H9 (cell line): ENCODE measurements at regions not wholly inside any gene's neighbourhood (a gene's known extent, or its start where the extent isn't known, plus 50 kb on each side); places are given as distances from the start of the nearest gene placed in this dataset.

Experiments used
- DNase-seq: peaks from one replicate; pipeline ENCODE4 v3.0.0-alpha.2; 2017
- H2AFZ ChIP-seq: one replicate; pipeline ENCODE4 v1.6.1; 2013; ENCODE audit warnings: mild to moderate bottlenecking, low read length, control low read depth, moderate library complexity
- H2AK5ac ChIP-seq: 2 replicates; pipeline ENCODE4 v1.6.1; 2013; ENCODE audit warnings: low read length, control low read depth, mixed read lengths; ENCODE audit not compliant: insufficient read length
- H2BK120ac ChIP-seq: one replicate; pipeline ENCODE4 v1.6.1; 2013; ENCODE audit warnings: low read depth, mild to moderate bottlenecking, low read length, control low read depth, inconsistent platforms; ENCODE audit not compliant: poor library complexity, severe bottlenecking
- H2BK12ac ChIP-seq: 2 replicates; pipeline ENCODE4 v1.6.1; 2013; ENCODE audit warnings: low read length, control low read depth, mixed read lengths, low read depth; ENCODE audit not compliant: insufficient read length
- H2BK15ac ChIP-seq: 2 replicates; pipeline ENCODE4 v1.6.1; 2013; ENCODE audit warnings: low read depth, low read length, control low read depth
- H2BK20ac ChIP-seq: one replicate; pipeline ENCODE4 v1.6.1; 2013; ENCODE audit warnings: low read depth, mild to moderate bottlenecking, low read length, control low read depth, inconsistent platforms; ENCODE audit not compliant: poor library complexity, severe bottlenecking
- H2BK5ac ChIP-seq: 2 replicates; pipeline ENCODE4 v1.6.1; 2013; ENCODE audit warnings: low read length, control low read depth, mixed read lengths; ENCODE audit not compliant: insufficient read length
- H3K14ac ChIP-seq: 2 replicates; pipeline ENCODE4 v1.6.1; 2013; ENCODE audit warnings: low read length, control low read depth; ENCODE audit not compliant: insufficient read depth
- H3K18ac ChIP-seq: 2 replicates; pipeline ENCODE4 v1.6.1; 2013; ENCODE audit warnings: low read depth, mild to moderate bottlenecking, mixed read lengths, low read length, control low read depth; ENCODE audit not compliant: insufficient read length
- H3K23ac ChIP-seq: 2 replicates; pipeline ENCODE4 v1.6.1; 2013; ENCODE audit warnings: low read length, control low read depth, mixed read lengths, low read depth; ENCODE audit not compliant: insufficient read length
- H3K23me2 ChIP-seq: 2 replicates; pipeline ENCODE4 v1.6.1; 2013; ENCODE audit warnings: low read depth, mild to moderate bottlenecking, mixed read lengths, low read length, control low read depth; ENCODE audit not compliant: insufficient read length, poor library complexity, severe bottlenecking
- H3K27ac ChIP-seq: 2 replicates; pipeline ENCODE4 v1.5.1; 2013; ENCODE audit warnings: low read length, control low read depth, mixed read lengths, low read depth; ENCODE audit not compliant: insufficient read length
- H3K27me3 ChIP-seq: 2 replicates; pipeline ENCODE4 v1.6.1; 2013; ENCODE audit warnings: low read length, control low read depth, inconsistent platforms; ENCODE audit not compliant: insufficient read depth
- H3K4ac ChIP-seq: 2 replicates; pipeline ENCODE4 v1.6.1; 2013; ENCODE audit warnings: low read depth, mild to moderate bottlenecking, control low read depth, inconsistent platforms, low read length, moderate library complexity
- H3K4me1 ChIP-seq: 2 replicates; pipeline ENCODE4 v1.6.1; 2013; ENCODE audit warnings: low read length, control low read depth, inconsistent platforms; ENCODE audit not compliant: insufficient read depth
- H3K4me2 ChIP-seq: 2 replicates; pipeline ENCODE4 v1.6.1; 2013; ENCODE audit warnings: low read length, control low read depth, mixed read lengths; ENCODE audit not compliant: insufficient read length, insufficient read depth
- H3K56ac ChIP-seq: 2 replicates; pipeline ENCODE4 v1.6.1; 2013; ENCODE audit warnings: low read depth, mild to moderate bottlenecking, mixed read lengths, low read length, control low read depth; ENCODE audit not compliant: insufficient read length
- H3K79me1 ChIP-seq: 2 replicates; pipeline ENCODE4 v1.6.1; 2013; ENCODE audit warnings: low read depth, mild to moderate bottlenecking, moderate library complexity, low read length, control low read depth, inconsistent platforms; ENCODE audit not compliant: insufficient read depth, poor library complexity, severe bottlenecking
- H3K79me2 ChIP-seq: 2 replicates; pipeline ENCODE4 v1.6.1; 2013; ENCODE audit warnings: low read length, control low read depth, inconsistent platforms; ENCODE audit not compliant: insufficient read depth
- H3K9ac ChIP-seq: 2 replicates; pipeline ENCODE4 v1.6.1; 2013; ENCODE audit warnings: low read length, control low read depth, mixed read lengths; ENCODE audit not compliant: insufficient read length; ENCODE audit errors: extremely low read depth
- H3K9me3 ChIP-seq: one replicate; pipeline ENCODE4 v1.6.1; 2013; ENCODE audit warnings: low read depth, low read length, inconsistent platforms; ENCODE audit not compliant: control insufficient read depth
- H3T11ph ChIP-seq: one replicate; pipeline ENCODE4 v1.6.1; 2013; ENCODE audit warnings: mild to moderate bottlenecking, low read length, control low read depth, inconsistent platforms
- H4K20me1 ChIP-seq: one replicate; pipeline ENCODE4 v1.6.1; 2013; ENCODE audit not compliant: control insufficient read depth, insufficient read length, insufficient read depth
- H4K5ac ChIP-seq: 2 replicates; pipeline ENCODE4 v1.6.1; 2013; ENCODE audit warnings: low read depth, mild to moderate bottlenecking, mixed read lengths, low read length, control low read depth; ENCODE audit not compliant: insufficient read length
- H4K8ac ChIP-seq: replicated peaks from 2 replicates; pipeline ENCODE4 v1.6.1; 2013; ENCODE audit warnings: low read length, control low read depth, mixed read lengths, low read depth; ENCODE audit not compliant: insufficient read length
- H4K91ac ChIP-seq: 2 replicates; pipeline ENCODE4 v1.6.1; 2013; ENCODE audit warnings: low read depth, mild to moderate bottlenecking, moderate library complexity, mixed read lengths, low read length, control low read depth; ENCODE audit not compliant: insufficient read length
- H3K27ac Mint-ChIP-seq, 3 experiments: 2 replicates in 2 of 3; 3 replicates in 1 of 3; pipeline ENCODE4 v1.8.0; 2020 to 2021; ENCODE audit warnings: mixed read lengths in 3 of 3, mild to moderate bottlenecking in 1 of 3, moderate library complexity in 1 of 3
- H3K27me3 Mint-ChIP-seq: 2 replicates; pipeline ENCODE4 v1.8.0; 2021; ENCODE audit warnings: low read depth, mild to moderate bottlenecking, moderate library complexity, mixed read lengths
- H3K36me3 Mint-ChIP-seq, 3 experiments: 2 replicates in 2 of 3; 3 replicates in 1 of 3; pipeline ENCODE4 v1.8.0; 2020 to 2021; ENCODE audit warnings: low read depth in 3 of 3, mixed read lengths in 3 of 3; ENCODE audit not compliant: insufficient read depth in 1 of 3
- H3K4me1 Mint-ChIP-seq, 2 experiments: 2 replicates each; pipeline ENCODE4 v1.8.0; 2020; ENCODE audit warnings: mixed read lengths in 2 of 2
- H3K4me3 Mint-ChIP-seq, 2 experiments: 2 replicates in 1 of 2; 3 replicates in 1 of 2; pipeline ENCODE4 v1.8.0; 2020 to 2021; ENCODE audit warnings: mild to moderate bottlenecking in 2 of 2, mixed read lengths in 2 of 2, moderate library complexity in 1 of 2
- H3K9me3 Mint-ChIP-seq, 2 experiments: 2 replicates in 1 of 2; 3 replicates in 1 of 2; pipeline ENCODE4 v1.8.0; 2020; ENCODE audit warnings: mild to moderate bottlenecking in 2 of 2, mixed read lengths in 2 of 2, moderate library complexity in 1 of 2
- CTCF ChIP-seq: fragments of 200-600 bp; sonication (generic); conservative IDR thresholded peaks from 3 replicates; pipeline ENCODE4 v1.8.0; 2021; ENCODE audit warnings: antibody characterized with exemption, mild to moderate bottlenecking
- WGBS: extraction: QIAGEN DNeasy Blood & Tissue Kit; methylation state at CpG from one replicate; pipeline ENCODE4 v1.1.7; 2013; ENCODE audit warnings: missing lambda C conversion rate, low lambda C conversion rate, mixed read lengths; ENCODE audit not compliant: insufficient read length; ENCODE audit errors: extremely low coverage; 5-methylcytosine and 5-hydroxymethylcytosine counted together

DNA sequence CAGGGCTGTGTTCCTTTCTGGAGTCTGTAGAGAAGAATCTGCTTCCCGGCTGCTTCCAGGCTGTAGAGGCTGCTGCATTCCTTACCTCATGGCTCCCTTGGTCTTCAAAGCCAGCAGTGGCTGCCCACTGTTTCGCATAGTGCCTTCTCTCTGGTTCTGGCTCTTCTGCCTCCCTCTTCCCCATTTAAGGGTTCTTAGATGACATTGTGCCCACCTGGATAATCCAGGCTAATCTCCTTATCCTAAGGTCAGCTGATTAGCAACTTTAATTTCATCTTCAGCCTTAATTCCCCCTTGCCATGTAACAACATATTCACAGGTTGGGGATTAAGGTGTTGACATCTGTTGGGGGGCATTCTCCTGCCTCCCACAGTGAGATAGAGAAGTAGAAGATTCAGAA lies 208.6 kb upstream of the TMTC1 start:
- Histone ChIP-seq H3K18ac (no peak overlapping the region), H3K9ac (no peak overlapping the region), H4K5ac (no peak overlapping the region), H3K9me3 (no peaks in the 10 kb centered on the region), H2BK20ac (no peak overlapping the region), H4K20me1 (no peaks in the 10 kb centered on the region), H4K91ac (no peak overlapping the region), H3T11ph (no peak overlapping the region), H2AK5ac (no peak overlapping the region), H3K14ac (no peak overlapping the region), H2BK12ac (no peak overlapping the region), H2BK15ac (no peak overlapping the region), H3K79me2 (no peaks in the 10 kb centered on the region), H4K8ac (no peak overlapping the region), H3K27me3 (no peaks in the 10 kb centered on the region), H3K4me1 (no peaks in the 10 kb centered on the region), H2BK5ac (no peak overlapping the region), H2AFZ (no peak overlapping the region), H3K4me2 (no peak overlapping the region), H2BK120ac (no peak overlapping the region), H3K27ac (no peak overlapping the region), H3K23ac (no peak overlapping the region), H3K23me2 (no peaks in the 10 kb centered on the region), H3K79me1 (no peaks in the 10 kb centered on the region), H3K56ac (no peak overlapping the region), H3K4ac (no peak overlapping the region)
- no peak overlapping the region for H3K27ac Mint-ChIP-seq
- no CpG with 5 or more reads among the region's 2 CpGs for WGBS
- H3K4me1 Mint-ChIP-seq = peaks cover 4 to 5% of the 10 kb centered on the region in 2 experiments; a peak in 2 of 4 replicates
- H3K4me3 Mint-ChIP-seq = no peak overlapping the region
- no peak for DNase-seq
- peaks cover 0 to 9% (median 0%) of the 10 kb centered on the region in 3 experiments; a peak in 2 of 7 replicates for H3K36me3 Mint-ChIP-seq
- peaks cover 6 to 14% of the 10 kb centered on the region in 2 experiments; a peak in 3 of 5 replicates for H3K9me3 Mint-ChIP-seq
- H3K27me3 Mint-ChIP-seq = no peaks in the 10 kb centered on the region
- TF ChIP-seq CTCF = no peak
